ENCODE measurements at regions not wholly inside any gene's neighbourhood (a gene's known extent, or its start where the extent isn't known, plus 50 kb on each side); places are given as distances from the start of the nearest gene placed in this dataset.
"Not testable (repeated sequence)": the region's sequence is repeated elsewhere in the genome, so short reads cannot be mapped to it uniquely, and the experiment has no call there.

- Histone ChIP-seq H3K9ac (ENCODE audit: low read length) (no peak overlapping the region), H3K79me2 (ENCODE audit: low read length) (no peaks in the 10 kb centered on the region), H3K4me2 (ENCODE audit: low read length) (no peak overlapping the region), H3K4me1 (ENCODE audit: low read length) (peaks cover 16% of the 10 kb centered on the region), H3K36me3 (replicated peaks; ENCODE audit: low read depth, low read length) (no peaks in the 10 kb centered on the region), H2AFZ (ENCODE audit: low read depth, low read length) (no peak overlapping the region), H3K9me3 (ENCODE audit: insufficient read depth, low read length) (no peaks in the 10 kb centered on the region), H3K4me3 (ENCODE audit: low read length) (no peak overlapping the region), H3K27me3 (ENCODE audit: low read depth, low read length) (no peaks in the 10 kb centered on the region), H3K27ac (ENCODE audit: low read length) (no peak overlapping the region), H4K20me1 (ENCODE audit: insufficient read depth, low read length) (no peaks in the 10 kb centered on the region)
- TF ChIP-seq EZH2phosphoT487 (IDR thresholded peaks at IDR 0.05; ENCODE audit: low read depth) = no peak
- TF ChIP-seq CTCF (IDR thresholded peaks at IDR 0.05; ENCODE audit: low read depth, low read length) = no peak
These were observed 62.3 kb upstream of the SHLD1 start for GRCh38 chr20:5687884-5688283.

DNA sequence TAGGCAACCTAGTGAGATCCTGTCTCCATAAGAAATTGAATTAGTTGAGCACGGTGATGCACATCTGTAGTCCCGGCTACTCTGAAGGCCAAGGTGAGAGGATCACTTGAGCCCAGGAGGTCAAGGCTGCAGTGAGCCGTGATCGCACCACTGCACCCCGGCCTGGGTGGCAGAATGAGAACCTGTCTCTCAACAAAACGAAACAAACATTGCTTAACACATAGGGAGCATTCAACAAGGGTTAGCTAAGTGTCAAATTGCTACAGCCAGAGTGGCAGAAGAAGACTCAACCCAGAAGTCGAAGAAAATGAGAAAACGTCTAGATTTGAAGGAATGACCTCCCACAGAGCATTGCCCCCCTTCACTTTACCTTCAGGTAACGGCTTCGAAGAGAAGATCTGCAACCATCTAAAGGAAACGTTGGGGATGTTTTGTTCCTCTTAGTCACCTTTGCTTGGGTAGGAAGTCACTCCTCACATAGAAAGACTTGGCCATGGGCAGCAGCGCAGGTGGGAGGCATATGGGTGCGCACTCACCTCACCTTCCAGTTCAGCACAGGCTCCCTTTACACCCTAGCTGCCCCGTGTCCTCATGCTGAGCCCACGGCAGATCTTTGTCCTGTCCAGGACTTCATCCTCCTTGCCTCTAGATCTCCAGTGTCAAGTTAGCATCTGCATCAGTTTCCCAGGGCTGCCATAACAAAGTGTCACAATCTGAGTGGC is 63.7 kb upstream of the SHLD1 start:
- H3K27me3 ChIP-seq (ENCODE audit: low read depth, low read length) = no peaks in the 10 kb centered on the region
- no peaks in the 10 kb centered on the region for H3K36me3 ChIP-seq (replicated peaks; ENCODE audit: low read depth, low read length)
- H3K9me3 ChIP-seq (ENCODE audit: insufficient read depth, low read length) = no peaks in the 10 kb centered on the region
- no peak overlapping the region for H3K4me2 ChIP-seq (ENCODE audit: low read length)
- H2AFZ ChIP-seq (ENCODE audit: low read depth, low read length) = no peak overlapping the region
- no peaks in the 10 kb centered on the region for H3K79me2 ChIP-seq (ENCODE audit: low read length)
- H3K4me1 ChIP-seq (ENCODE audit: low read length) = peaks cover 3% of the 10 kb centered on the region
- no peak overlapping the region for H3K9ac ChIP-seq (ENCODE audit: low read length)
- no peak overlapping the region for H3K27ac ChIP-seq (ENCODE audit: low read length)
- no peak overlapping the region for H3K4me3 ChIP-seq (ENCODE audit: low read length)
- no peaks in the 10 kb centered on the region for H4K20me1 ChIP-seq (ENCODE audit: insufficient read depth, low read length)
- TF ChIP-seq CTCF (IDR thresholded peaks at IDR 0.05; ENCODE audit: low read depth, low read length) (no peak), EZH2phosphoT487 (IDR thresholded peaks at IDR 0.05; ENCODE audit: low read depth) (no peak)

GRCh38 chr20:5682556-5682955 is 67.6 kb upstream of the SHLD1 start:
- H3K27me3 ChIP-seq (ENCODE audit: low read depth, low read length); H3K9me3 ChIP-seq (ENCODE audit: insufficient read depth, low read length); H3K4me2 ChIP-seq (ENCODE audit: low read length); H3K79me2 ChIP-seq (ENCODE audit: low read length); H3K9ac ChIP-seq (ENCODE audit: low read length); H2AFZ ChIP-seq (ENCODE audit: low read depth, low read length); H3K27ac ChIP-seq (ENCODE audit: low read length); H3K4me3 ChIP-seq (ENCODE audit: low read length); H3K4me1 ChIP-seq (ENCODE audit: low read length); H3K36me3 ChIP-seq (replicated peaks; ENCODE audit: low read depth, low read length); H4K20me1 ChIP-seq (ENCODE audit: insufficient read depth, low read length): not testable (repeated sequence)

DNA sequence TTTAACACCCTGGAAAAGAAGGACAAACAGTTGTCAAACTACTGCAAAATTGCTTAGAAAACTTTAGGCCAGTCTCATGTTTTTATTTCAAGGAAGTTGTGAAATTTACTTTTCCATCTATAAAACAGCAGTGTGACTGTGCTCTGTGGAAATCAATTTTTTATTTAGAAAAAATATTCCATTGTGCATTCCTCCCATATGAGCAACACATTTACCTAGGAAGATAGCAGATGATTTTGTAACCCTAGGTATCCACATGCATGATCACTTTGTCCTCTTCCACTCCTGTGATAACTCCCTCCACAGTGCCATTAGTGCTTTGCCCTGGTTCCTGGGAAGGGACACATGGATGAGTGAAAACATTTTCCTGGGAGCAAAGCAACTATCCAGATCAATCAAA is 69.4 kb upstream of the GPCPD1 start:
- Histone ChIP-seq H3K27ac (ENCODE audit: low read length) (no peak overlapping the region), H3K9me3 (ENCODE audit: insufficient read depth, low read length) (no peaks in the 10 kb centered on the region), H3K4me2 (ENCODE audit: low read length) (no peak overlapping the region), H2AFZ (ENCODE audit: low read depth, low read length) (no peak overlapping the region), H3K79me2 (ENCODE audit: low read length) (no peaks in the 10 kb centered on the region), H3K4me3 (ENCODE audit: low read length) (no peak overlapping the region), H4K20me1 (ENCODE audit: insufficient read depth, low read length) (no peaks in the 10 kb centered on the region), H3K9ac (ENCODE audit: low read length) (no peak overlapping the region), H3K4me1 (ENCODE audit: low read length) (peaks cover 4% of the 10 kb centered on the region), H3K36me3 (replicated peaks; ENCODE audit: low read depth, low read length) (no peaks in the 10 kb centered on the region), H3K27me3 (ENCODE audit: low read depth, low read length) (no peaks in the 10 kb centered on the region)
- TF ChIP-seq EZH2phosphoT487 (IDR thresholded peaks at IDR 0.05; ENCODE audit: low read depth) (no peak), CTCF (IDR thresholded peaks at IDR 0.05; ENCODE audit: low read depth, low read length) (no peak)

All from OCI-LY3 (cell line).